ENCODE measurements at regions not wholly inside any gene's neighbourhood (a gene's known extent, or its start where the extent isn't known, plus 50 kb on each side); places are given as distances from the start of the nearest gene placed in this dataset.

DNA sequence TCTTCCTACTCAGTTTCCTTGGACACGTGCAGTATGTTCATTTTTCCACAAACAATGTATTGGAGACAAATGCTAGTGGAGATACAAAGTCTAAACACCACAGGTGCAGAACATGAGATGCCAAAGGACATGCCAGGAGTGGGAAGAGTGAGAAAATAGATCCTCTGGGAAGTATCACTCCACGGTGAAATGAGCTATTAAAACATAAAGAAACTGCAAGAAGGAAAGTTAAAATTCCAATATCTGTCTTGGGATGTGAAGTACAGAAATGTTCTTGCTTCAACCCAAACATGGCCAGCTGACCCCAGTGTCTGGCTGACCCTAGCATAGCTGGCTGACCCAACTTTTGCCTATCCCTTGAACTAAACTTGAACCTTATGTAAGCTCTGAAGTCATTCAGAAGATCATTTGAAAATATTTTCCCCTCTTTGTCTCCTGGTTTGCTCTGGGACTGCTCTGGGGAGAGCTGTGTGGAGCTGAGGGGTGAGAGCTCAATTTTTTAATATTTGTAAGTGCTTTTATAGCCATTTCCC lies 59.5 kb downstream of the FZD1 start:
- no peak for DNase-seq
- TF ChIP-seq POLR2A (IDR thresholded peaks at IDR 0.05; ENCODE audit: low read length) (no peak), GATA1 (IDR thresholded peaks at IDR 0.05; ENCODE audit: low read depth, low read length) (no peak)

DNA sequence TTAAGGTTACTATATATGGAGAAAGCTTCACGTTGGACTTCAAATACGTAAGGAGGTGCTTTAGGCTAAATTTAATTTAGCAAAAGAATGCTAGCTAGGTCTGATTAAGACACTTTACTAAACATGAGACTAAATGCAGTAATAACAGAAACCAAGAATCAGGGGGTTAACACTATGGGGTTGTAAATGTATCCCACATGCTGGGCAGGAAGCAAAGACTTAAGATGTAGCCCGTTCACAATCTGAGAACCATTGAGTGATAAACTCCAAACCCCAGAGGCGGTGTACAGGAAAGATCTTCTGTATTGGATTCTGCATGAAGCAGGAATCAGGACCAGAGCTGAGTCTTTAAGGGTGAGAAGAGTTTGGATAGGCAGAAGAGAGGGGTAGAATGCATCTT lies 60.4 kb downstream of the FZD1 start:
- DNase-seq, result no peak
- TF ChIP-seq POLR2A (IDR thresholded peaks at IDR 0.05; ENCODE audit: low read length) (no peak), GATA1 (IDR thresholded peaks at IDR 0.05; ENCODE audit: low read depth, low read length) (no peak)

DNA sequence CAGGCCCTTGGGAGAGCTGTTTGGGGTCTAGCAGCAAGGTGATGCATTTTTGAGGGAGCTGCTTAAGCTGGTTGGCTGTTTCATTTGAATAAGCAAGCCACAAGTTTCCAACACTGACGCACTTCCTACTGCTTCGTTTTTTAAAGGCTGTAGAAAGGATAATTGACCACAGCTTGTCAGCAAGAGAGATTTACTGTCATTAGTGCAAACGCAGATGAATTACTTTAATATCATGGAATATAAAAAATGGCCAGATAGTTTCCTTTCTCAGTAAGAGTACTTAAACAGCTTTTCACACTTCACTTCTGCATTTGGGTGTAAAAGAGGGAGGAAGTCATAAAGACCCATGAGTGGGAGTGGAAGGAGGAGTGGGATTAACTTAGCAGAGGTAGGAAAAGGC lies 61.5 kb downstream of the FZD1 start:
- TF ChIP-seq POLR2A (IDR thresholded peaks at IDR 0.05; ENCODE audit: low read length) (no peak), GATA1 (IDR thresholded peaks at IDR 0.05; ENCODE audit: low read depth, low read length) (no peak)
- DNase-seq, result no peak

DNA sequence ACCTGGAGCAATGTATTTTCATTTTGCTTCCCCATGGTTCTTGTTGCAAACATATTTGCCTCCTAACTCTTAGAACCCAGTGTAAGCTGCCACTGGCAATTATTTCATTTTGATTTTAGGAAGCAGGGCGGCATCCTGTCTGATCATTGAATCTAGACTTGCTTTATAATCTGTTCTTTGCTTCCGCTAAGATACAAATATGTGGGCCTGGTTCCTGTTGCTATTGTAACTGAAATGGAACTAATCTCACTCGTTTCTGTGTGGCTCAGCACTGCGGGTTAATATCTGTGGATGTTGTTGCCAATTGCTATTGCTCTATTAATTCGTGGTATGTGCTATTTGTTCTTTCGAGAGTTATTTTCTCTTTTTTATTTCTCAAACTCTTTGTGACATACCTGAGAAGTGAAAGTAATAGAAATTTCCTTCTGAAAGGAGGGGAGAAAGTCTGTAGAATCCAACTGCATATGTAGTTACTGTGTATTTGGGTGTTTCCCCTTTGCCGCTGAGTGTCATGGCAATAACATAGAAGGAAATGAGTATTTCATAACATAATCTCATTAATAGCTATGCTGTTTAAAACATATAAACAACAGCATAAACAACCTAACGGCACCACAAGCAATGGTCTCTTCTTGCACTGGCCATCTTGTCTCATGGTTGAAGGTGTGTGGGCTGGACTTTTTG lies 62.4 kb downstream of the FZD1 start:
- no peak for DNase-seq
- TF ChIP-seq GATA1 (IDR thresholded peaks at IDR 0.05; ENCODE audit: low read depth, low read length), result no peak
- no peak for TF ChIP-seq POLR2A (IDR thresholded peaks at IDR 0.05; ENCODE audit: low read length)

DNA sequence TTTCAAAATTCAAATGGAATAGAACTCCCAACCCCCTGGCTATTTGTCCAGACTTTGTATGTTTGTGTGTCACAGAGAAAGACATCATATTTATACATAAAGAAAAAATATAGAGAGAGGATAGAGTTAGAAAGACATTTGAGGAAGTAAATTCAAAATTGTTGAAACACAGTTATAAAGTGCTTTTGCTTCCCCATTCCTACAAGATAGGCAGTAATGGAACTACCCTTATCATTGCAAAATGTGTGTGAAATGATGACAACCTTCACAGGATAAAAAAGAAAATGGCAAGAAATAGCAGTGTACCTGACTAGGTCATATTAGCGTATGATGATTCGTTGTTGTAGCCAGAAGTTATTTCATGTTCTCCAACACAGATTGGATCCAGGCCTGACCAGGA lies 63.1 kb downstream of the FZD1 start:
- no peak for TF ChIP-seq POLR2A (IDR thresholded peaks at IDR 0.05; ENCODE audit: low read length)
- no peak for TF ChIP-seq GATA1 (IDR thresholded peaks at IDR 0.05; ENCODE audit: low read depth, low read length)
- no peak for DNase-seq

DNA sequence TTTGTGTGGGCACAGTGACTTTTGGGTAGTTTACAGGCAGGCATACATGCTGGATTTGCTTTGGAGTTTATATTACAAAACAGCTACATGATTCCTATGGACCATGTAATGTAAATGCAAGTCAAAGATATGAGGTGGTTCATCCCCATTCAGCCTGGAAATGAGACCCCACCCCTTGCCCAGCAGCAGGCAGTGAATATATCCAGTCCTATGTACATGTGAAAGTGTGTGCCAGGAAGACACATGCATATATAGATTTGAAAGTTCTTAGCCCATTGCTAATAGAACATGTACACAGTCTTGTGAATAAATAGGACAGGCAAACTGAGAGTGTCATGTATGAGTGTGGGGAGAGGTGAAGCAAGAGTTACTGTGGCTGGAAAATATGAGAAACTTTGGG lies 65.3 kb downstream of the FZD1 start:
- DNase-seq, result no peak

DNA sequence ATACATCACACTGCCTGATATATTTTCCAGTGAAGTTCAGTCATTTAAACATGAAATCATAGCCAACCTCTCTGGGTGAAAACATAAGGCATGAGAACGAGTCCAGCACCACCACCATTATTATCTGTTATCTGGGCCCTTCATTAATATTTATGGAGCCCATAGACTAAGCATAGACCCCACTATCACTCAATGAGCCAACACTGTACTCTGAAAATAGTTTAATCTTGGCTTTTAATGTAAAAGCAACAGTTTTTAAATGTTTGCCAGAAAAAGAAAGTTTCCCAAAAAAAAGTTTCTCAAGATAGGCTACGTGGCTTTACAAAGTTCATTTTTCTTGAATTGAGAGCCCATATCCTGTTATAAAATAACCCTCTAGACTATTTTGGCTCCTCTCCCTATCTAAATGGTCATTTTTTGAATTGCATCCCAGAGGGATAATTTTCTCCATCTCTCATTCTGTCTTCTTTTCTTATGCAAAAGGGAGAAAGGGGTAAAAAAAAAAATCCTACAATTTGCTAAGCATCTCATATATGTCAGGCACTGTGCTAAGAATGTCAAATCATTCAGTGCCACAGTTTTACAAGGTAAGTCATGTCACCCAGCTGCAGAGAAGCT lies 66.1 kb downstream of the FZD1 start:
- TF ChIP-seq GATA1 (IDR thresholded peaks at IDR 0.05; ENCODE audit: low read depth, low read length) (no peak), POLR2A (IDR thresholded peaks at IDR 0.05; ENCODE audit: low read length) (no peak)
- no peak for DNase-seq

More for the DNA sequence above, 65.3 kb downstream of the FZD1 start:
- TF ChIP-seq POLR2A (IDR thresholded peaks at IDR 0.05; ENCODE audit: low read length) (no peak), GATA1 (IDR thresholded peaks at IDR 0.05; ENCODE audit: low read depth, low read length) (no peak)

DNA sequence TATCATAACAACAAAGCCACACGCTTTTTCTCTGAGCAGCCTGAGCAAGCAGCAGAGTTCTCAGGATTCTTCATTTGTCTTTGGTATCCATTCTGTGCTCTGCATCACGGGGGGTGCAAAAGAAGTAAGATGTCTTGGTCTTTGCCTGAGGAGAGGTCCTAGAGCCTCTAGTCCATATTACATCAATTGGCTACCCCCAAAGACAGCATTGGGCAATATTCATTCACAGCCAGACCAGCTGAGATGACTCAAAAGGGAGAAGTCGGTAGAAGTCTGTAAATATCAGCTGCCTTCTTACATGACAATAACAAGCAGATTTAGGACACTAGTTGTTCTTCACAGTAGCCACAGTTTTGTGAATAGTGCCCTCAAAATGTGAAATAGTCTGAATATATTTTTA lies 66.6 kb downstream of the FZD1 start:
- DNase-seq, result no peak
- TF ChIP-seq POLR2A (IDR thresholded peaks at IDR 0.05; ENCODE audit: low read length) (no peak), GATA1 (IDR thresholded peaks at IDR 0.05; ENCODE audit: low read depth, low read length) (no peak)

DNA sequence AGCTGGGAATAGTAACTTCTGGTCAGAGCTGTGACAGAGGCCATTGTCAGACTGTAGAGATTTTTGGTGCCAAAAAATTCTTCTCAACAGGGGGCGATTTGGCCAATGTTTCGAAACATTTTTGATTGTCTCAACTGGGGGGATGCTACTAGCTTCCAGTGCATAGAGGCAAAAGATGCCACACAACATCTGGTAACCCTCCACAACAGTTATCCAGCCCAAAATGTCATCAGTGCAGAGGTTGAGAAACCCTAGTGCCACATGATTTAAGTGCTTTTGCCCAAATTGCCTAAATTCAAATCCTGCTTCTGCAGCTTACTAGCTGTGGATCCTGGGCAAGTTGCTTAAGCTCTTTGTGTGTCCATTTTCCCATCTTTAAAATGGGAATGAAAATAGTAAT lies 71.9 kb downstream of the FZD1 start:
- no peak for TF ChIP-seq POLR2A (IDR thresholded peaks at IDR 0.05; ENCODE audit: low read length)
- no peak for TF ChIP-seq GATA1 (IDR thresholded peaks at IDR 0.05; ENCODE audit: low read depth, low read length)

DNA sequence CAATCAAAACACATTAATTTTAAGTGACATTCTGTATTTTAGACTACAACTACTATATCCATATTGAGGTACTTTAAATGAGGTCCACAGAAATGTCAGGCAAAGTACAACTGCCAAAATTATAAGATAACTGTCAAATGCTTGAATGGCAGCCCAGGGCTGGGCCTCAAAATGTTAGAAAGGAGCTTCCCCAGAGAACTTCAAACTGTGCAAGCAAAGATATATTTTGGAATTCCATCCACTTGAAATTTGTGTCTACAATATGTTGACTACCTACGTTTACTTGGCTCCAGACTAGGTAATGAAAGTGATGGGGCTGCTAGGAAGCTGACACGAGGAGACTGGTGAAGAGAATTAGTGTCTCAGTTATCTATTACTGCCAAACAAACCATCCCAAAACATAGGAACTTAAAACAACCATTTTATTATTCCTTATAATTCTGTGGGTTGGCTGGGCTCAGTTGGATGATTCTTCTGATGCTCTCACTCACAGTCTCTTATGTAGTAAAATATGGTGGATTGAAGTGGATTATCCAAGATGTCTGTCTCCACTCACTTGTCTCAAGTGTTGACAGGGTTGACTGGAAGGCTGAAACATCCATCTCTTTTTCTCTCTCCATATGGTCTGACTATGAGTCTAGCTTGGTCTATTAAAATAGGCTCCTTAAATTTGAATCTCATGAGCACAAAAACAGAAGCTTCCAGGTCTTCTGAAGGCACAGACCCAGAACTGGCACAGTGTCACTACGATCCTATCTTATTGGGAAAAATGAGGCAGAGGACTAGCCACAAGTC lies 74.2 kb downstream of the FZD1 start:
- no peak for TF ChIP-seq GATA1 (IDR thresholded peaks at IDR 0.05; ENCODE audit: low read depth, low read length)
- TF ChIP-seq POLR2A (IDR thresholded peaks at IDR 0.05; ENCODE audit: low read length), result no peak
- DNase-seq, result no peak

More for the DNA sequence above, 71.9 kb downstream of the FZD1 start:
- no peak for DNase-seq

DNA sequence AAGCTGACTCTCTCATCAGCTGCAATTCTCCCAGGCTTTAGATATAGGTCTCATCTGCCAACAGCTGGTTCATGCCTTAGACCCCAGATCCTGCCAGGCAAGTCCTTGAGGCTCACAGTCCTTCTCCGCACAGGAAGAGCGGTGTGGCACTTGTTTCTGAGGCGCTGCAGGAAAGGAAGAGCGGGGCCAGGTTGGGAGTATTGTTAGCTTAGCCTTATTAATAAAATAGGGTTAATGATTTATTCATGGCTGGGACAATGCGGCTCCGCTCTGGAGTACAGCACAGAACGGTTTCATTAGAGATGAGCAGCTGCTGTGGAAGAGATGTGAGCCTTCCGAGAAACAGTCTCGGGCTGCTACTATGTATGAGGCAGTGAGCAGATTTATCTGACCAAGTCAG lies 78.1 kb downstream of the FZD1 start:
- DNase-seq, result no peak
- TF ChIP-seq GATA1 (IDR thresholded peaks at IDR 0.05; ENCODE audit: low read depth, low read length) (no peak), POLR2A (IDR thresholded peaks at IDR 0.05; ENCODE audit: low read length) (no peak)

DNA sequence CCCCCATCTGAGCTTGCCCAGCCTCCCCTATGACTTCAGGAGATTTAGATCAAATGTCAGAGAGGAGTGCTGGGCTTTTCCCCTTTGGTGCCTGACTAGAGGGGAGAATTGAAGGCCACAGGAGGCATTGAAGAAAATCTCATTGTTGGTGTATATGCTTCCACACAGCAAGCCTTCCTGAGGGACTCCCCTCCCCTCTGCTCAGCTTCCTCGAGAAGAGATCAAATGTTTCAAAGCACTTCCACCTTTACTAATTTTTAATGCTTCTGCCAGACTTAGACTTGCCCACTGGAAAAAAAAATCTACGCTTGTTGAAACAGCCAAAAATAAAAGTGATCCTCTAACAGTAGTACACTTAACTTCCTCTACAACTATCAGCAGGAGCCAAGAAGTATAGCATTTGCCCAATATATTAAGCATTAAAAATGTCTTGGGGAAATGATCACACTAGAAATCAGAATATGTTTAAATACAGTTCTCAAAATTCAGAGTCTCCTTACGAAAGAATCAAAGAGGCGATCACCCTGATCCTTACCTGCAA lies 79.3 kb downstream of the FZD1 start:
- TF ChIP-seq POLR2A (IDR thresholded peaks at IDR 0.05; ENCODE audit: low read length) (no peak), GATA1 (IDR thresholded peaks at IDR 0.05; ENCODE audit: low read depth, low read length) (no peak)
- DNase-seq, result no peak

DNA sequence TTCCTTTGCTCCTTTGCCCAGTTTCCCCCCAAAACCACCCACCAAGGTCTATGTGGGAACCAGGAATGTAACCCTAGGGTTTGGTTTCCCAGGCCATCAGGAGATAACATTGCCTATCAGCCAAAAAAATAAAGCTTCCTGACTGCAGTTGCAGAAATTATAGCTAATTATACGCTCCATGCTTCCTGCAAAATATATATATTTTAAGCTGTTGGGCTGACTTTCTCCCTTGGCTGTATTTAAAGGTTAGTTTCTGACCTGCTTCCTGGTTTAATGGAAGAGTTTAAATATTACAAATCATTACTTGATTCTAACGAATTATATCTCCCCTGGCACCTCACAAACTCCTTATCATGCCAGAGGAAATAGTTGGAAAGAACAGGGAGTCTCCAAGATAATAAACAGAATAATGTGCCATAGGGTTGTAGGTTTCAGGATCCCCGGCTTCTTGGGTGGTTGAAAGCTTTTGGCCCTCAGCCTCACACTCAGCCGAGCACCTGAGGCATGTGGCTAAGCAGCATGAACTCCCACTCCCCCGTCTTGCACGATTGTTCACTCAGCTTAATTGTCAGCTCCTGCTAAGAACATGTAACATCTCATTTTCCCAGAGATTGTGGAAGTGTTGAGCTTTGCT lies 79.9 kb downstream of the FZD1 start:
- no peak for DNase-seq
- no peak for TF ChIP-seq POLR2A (IDR thresholded peaks at IDR 0.05; ENCODE audit: low read length)
- TF ChIP-seq GATA1 (IDR thresholded peaks at IDR 0.05; ENCODE audit: low read depth, low read length), result no peak

DNA sequence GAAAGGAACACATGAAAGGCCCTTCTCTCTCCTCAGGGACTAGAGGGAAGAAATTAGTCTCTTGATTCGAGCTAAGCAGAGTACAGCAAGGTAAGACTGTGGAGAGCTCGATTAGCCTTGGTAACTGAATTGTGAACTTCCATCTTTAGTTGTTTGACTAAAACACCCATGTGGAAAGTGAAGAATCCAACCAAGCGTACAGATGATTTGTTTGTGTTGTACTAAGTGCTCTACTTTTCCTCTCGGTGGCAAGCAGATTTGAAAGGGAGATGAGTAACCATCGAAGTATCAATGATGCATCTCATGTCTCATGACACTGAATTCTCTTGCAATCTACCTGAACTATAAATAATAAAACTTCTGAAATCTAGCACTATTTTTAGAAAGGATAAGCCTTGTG lies 80.7 kb downstream of the FZD1 start:
- TF ChIP-seq GATA1 (IDR thresholded peaks at IDR 0.05; ENCODE audit: low read depth, low read length) (no peak), POLR2A (IDR thresholded peaks at IDR 0.05; ENCODE audit: low read length) (no peak)
- no peak for DNase-seq
